Activated CD4-positive, alpha-beta T cell treated with anti-CD3 and anti-CD28 coated beads, Interleukin-10, Interleukin-2, amounts not matched to agents 100 ng/mL and 50 ng/mL, durations not matched to agents 16 hours and 8 hours (primary cell): ENCODE measurements at regions not wholly inside any gene's neighbourhood (a gene's known extent, or its start where the extent isn't known, plus 50 kb on each side); places are given as distances from the start of the nearest gene placed in this dataset.
A peak's percentile ranks its signal among the peaks of the same experiment; 100 is the strongest.
"Not testable (repeated sequence)": the region's sequence is repeated elsewhere in the genome, so short reads cannot be mapped to it uniquely, and the experiment has no call there.

Experiments used
- DNase-seq: peaks from one replicate; pipeline ENCODE4 v3.0.0-alpha.2; 2020

GRCh38 chr6:168841609-168842278 lies 400.8 kb downstream of the SMOC2 start:
- DNase-seq: no peak

- DNase-seq: peak; percentile 10
These were observed 399.9 kb downstream of the SMOC2 start for GRCh38 chr6:168840932-168841331.

GRCh38 chr6:168840299-168840698 lies 399.3 kb downstream of the SMOC2 start:
- not testable (repeated sequence) for DNase-seq

GRCh38 chr6:168838037-168838399 lies 397.0 kb downstream of the SMOC2 start:
- no peak for DNase-seq

GRCh38 chr6:168837254-168838036 lies 396.5 kb downstream of the SMOC2 start:
- DNase-seq: no peak

GRCh38 chr6:168835991-168836390 lies 395.0 kb downstream of the SMOC2 start:
- DNase-seq: no peak

- DNase-seq: no peak
These were observed 393.8 kb downstream of the SMOC2 start for GRCh38 chr6:168834801-168835200.

- DNase-seq: no peak
These were observed 393.1 kb downstream of the SMOC2 start for GRCh38 chr6:168834042-168834587.

- no peak for DNase-seq
These were observed 387.8 kb downstream of the SMOC2 start for GRCh38 chr6:168828800-168829199.

- no peak for DNase-seq
These were observed 387.1 kb downstream of the SMOC2 start for GRCh38 chr6:168828035-168828434.

GRCh38 chr6:168827586-168827871 lies 386.5 kb downstream of the SMOC2 start:
- no peak for DNase-seq

- DNase-seq: no peak
These were observed 386.0 kb downstream of the SMOC2 start for GRCh38 chr6:168826726-168827585.

GRCh38 chr6:168826078-168826390 lies 385.1 kb downstream of the SMOC2 start:
- no peak for DNase-seq

GRCh38 chr6:168825226-168826077 lies 384.5 kb downstream of the SMOC2 start:
- DNase-seq: no peak

- DNase-seq: no peak
These were observed 382.6 kb downstream of the SMOC2 start for GRCh38 chr6:168823397-168824212.

- no peak for DNase-seq
These were observed 381.4 kb downstream of the SMOC2 start for GRCh38 chr6:168822376-168822775.

GRCh38 chr6:168819546-168819945 lies 378.6 kb downstream of the SMOC2 start:
- DNase-seq: no peak

- DNase-seq: no peak
These were observed 376.7 kb downstream of the SMOC2 start for GRCh38 chr6:168817558-168818159.

GRCh38 chr6:168815229-168815628 lies 374.2 kb downstream of the SMOC2 start:
- DNase-seq: no peak

GRCh38 chr6:168808232-168808631 lies 367.2 kb downstream of the SMOC2 start:
- no peak for DNase-seq

- DNase-seq: no peak
These were observed 363.3 kb downstream of the SMOC2 start for GRCh38 chr6:168804331-168804730.
